Choroid plexus epithelial cell (primary cell): ENCODE measurements at regions not wholly inside any gene's neighbourhood (a gene's known extent, or its start where the extent isn't known, plus 50 kb on each side); places are given as distances from the start of the nearest gene placed in this dataset.

Source experiments
- DNase-seq: peaks from one replicate; pipeline ENCODE4 v3.0.0-alpha.2; 2010; ENCODE audit warnings: low read depth
- H3K4me3 ChIP-seq: 2 replicates; pipeline ENCODE4 v1.5.1; 2011; ENCODE audit warnings: low read depth, mild to moderate bottlenecking, control low read depth, low read length, moderate library complexity
- TF ChIP-seq, protein P1 (sequence below): conservative IDR thresholded peaks from 2 replicates; pipeline ENCODE4 v1.5.1; 2011; ENCODE audit warnings: low read depth, mild to moderate bottlenecking, control low read depth, inconsistent platforms, low read length, moderate library complexity

DNA sequence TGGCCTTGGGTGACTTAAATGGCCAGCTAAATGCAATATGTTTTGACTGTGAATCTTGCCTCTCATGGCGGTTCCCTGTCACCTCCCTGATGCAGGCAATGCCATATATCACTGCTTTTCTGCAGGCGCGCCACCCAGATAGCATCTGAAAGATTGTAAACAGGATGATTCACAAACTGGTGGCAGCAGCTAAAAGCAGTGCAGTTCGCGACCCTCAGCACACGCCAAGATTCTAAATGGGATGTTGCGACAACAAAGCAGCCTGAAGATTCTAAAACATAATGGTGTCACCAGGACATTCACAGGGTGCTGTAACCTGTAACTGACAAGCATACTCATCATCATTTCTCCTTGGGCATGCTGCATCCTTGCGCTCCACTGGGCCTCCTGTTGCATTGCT is 440.4 kb upstream of the CADM1 start:
- H3K4me3 ChIP-seq, result no peak overlapping the region
- DNase-seq, result no peak
- TF ChIP-seq, protein P1, sequence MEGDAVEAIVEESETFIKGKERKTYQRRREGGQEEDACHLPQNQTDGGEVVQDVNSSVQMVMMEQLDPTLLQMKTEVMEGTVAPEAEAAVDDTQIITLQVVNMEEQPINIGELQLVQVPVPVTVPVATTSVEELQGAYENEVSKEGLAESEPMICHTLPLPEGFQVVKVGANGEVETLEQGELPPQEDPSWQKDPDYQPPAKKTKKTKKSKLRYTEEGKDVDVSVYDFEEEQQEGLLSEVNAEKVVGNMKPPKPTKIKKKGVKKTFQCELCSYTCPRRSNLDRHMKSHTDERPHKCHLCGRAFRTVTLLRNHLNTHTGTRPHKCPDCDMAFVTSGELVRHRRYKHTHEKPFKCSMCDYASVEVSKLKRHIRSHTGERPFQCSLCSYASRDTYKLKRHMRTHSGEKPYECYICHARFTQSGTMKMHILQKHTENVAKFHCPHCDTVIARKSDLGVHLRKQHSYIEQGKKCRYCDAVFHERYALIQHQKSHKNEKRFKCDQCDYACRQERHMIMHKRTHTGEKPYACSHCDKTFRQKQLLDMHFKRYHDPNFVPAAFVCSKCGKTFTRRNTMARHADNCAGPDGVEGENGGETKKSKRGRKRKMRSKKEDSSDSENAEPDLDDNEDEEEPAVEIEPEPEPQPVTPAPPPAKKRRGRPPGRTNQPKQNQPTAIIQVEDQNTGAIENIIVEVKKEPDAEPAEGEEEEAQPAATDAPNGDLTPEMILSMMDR, result no peak

DNA sequence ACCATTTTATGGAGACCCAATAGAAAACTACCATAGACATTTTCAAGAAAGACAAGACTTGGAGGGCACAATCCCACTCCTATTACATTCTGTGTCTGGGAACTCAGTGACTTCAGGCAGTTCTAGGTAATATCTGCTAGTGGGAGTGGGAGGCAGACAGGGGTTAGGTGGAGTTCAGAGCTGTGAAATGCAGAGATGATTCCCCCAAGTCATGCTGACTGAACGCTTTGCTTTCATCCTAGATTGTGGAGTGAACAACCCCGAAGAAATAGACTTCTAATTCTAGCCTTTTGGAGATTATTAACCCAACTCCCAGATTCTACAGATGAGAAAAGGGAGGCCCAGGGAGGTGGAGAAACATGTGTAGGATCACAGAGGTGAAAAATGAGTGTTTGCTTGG is 437.8 kb upstream of the CADM1 start:
- TF ChIP-seq, protein P1, result no peak

DNA sequence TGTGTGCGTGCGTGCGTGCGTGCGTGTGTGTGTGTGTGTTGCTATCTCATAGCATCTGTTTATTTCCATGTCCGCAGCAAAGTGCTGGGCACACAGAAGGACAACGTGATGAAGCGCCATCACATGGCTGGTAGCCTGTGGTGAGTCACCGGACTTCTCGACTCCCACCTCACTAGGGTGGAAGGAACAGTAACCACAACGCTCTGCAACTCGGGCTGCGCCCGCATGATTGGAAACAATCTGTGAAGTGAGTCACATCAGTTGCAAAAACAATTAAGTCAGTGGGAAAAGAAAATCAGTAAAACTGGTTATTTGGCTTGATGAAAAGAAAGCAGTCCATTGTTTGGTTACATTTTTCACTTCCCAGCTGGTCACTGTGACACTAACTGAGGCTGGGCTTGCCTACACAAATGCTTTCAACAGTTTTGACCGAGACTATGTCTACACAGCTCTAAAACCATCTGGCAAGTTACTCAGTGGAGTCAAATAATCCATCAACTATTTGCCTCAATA is 437.3 kb upstream of the CADM1 start:
- DNase-seq, result peak; percentile 31
- H3K4me3 ChIP-seq, result no peak overlapping the region
- TF ChIP-seq, protein P1, result no peak

More for the DNA sequence above, 437.8 kb upstream of the CADM1 start:
- no peak overlapping the region for H3K4me3 ChIP-seq
- DNase-seq, result no peak

DNA sequence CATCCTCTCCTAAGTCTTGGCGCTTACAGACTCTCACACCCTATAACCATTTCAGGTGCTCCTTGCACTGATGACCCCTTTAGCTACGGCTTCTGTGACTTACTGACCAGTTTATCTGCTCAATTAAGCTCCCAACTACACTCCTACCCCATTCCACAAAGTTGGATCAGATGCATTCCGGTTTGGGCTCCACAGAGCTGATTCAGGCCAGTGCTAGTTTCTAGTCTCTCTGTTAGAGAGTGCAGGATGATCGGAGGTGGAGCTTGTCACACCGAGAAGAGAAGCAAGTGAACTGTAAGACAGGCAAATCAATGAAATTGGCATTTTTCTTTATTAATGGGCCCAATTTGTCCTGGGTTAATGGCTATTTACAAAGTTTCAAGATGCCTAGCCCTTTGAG is 436.8 kb upstream of the CADM1 start:
- DNase-seq, result no peak
- TF ChIP-seq, protein P1, result no peak
- no peak overlapping the region for H3K4me3 ChIP-seq

DNA sequence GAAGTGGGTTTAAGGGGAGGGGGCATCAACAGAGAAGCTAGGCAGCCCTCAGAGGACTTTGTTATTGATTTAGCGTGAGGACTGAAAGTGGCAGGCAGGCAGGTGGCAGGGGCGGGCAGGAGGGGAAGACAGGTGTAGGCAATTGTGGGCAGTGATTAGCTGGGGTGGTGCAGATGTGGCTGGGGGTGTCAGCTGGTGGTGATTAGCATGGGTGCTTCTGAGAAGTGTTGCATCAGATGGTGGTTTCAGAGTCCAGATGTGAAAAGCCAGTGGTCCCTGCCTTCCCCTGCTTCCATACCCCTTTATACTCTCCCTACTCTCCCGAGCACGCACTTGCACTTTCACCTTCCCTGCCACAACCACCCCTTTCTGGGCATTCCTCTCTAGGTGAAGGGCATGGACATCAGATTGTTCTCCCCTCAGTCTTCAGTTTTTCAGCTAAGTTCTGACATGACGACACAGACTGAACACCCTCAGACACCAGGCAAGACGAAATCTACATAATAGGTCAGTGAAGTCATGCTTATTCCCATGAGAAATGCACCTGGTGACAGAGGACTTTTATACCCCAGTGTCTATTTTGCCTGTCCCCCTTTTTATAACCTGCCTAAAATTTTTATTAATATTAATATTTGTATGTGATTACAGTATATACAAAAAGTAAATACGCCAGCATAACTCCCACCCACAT is 435.7 kb upstream of the CADM1 start:
- TF ChIP-seq, protein P1, result no peak

DNA sequence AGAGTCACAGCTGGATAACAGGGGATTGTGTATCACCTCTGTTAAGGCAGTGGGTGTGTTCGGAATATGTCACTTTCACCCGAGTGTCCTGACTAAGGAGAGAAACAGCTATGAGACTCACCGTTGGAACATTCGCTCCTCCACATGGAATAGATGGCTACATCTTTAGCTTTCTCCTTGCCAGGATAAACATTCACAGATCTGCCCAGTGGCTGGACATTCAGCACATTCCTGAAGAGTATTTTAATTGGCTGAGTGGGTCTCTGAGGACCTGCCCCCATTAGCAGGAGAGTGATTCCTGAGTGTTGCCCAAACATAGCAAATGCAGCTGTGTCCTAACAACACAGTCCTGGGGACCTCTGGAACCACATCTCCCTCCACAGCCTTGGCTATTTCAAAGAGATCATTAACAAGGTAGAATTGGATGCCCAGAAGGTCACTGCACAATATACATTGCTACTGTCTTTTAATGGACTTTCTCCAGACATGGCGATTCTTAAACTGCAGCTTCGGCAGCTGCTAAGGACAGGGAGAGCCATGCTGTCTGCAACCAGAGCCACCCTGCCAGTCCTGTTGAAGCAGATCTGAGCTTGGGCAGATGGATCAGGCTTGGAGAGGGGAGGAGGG is 435.0 kb upstream of the CADM1 start:
- H3K4me3 ChIP-seq, result no peak overlapping the region
- TF ChIP-seq, protein P1, result no peak
- DNase-seq, result no peak

More for the DNA sequence above, 435.7 kb upstream of the CADM1 start:
- no peak for DNase-seq
- H3K4me3 ChIP-seq, result no peak overlapping the region
